Sigmoid colon (tissue), 6 donors: ENCODE measurements at regions not wholly inside any gene's neighbourhood (a gene's known extent, or its start where the extent isn't known, plus 50 kb on each side); places are given as distances from the start of the nearest gene placed in this dataset.

Experiments
- DNase-seq: peaks from one replicate; pipeline ENCODE4 v3.0.0-alpha.2; 2019
- H3K27ac ChIP-seq, 4 donors: fragments of 200-600 bp; sonication (generic); one replicate each; pipeline ENCODE4 v1.5.1; 2016 to 2019; ENCODE audit warnings: mild to moderate bottlenecking in 1 of 4
- H3K27me3 ChIP-seq, 3 donors: fragments of 200-600 bp; sonication (generic); one replicate each; pipeline ENCODE4 v1.5.1; 2019; ENCODE audit warnings: mild to moderate bottlenecking in 1 of 3
- H3K36me3 ChIP-seq, 4 donors: fragments of 200-600 bp; sonication (generic); one replicate each; pipeline ENCODE4 v1.5.1; 2016 to 2019
- H3K4me1 ChIP-seq, 4 donors: fragments of 200-600 bp; sonication (generic); one replicate each; pipeline ENCODE4 v1.5.1; 2017 to 2019
- H3K4me3 ChIP-seq, 4 donors: fragments of 200-600 bp; sonication (generic); one replicate each; pipeline ENCODE4 v1.5.1; 2017 to 2019; ENCODE audit warnings: mild to moderate bottlenecking in 2 of 4, moderate library complexity in 1 of 4
- H3K9me3 ChIP-seq, 4 donors: fragments of 200-600 bp in 3 of 4; sonication (generic) in 3 of 4; one replicate each; pipeline versions ENCODE4 v1.5.1 to v1.6.1; 2013 to 2019
- EP300 ChIP-seq, 4 donors: sonication (generic); formaldehyde crosslinking; IDR thresholded peaks; one replicate each; pipeline ENCODE4 v1.6.1; 2017; ENCODE audit warnings: antibody characterized with exemption in 4 of 4
- POLR2A ChIP-seq, 2 donors: fragments of 450-650 bp; IDR thresholded peaks; one replicate each; pipeline ENCODE4 v1.6.1; 2016; ENCODE audit warnings: antibody characterized with exemption in 2 of 2, mild to moderate bottlenecking in 2 of 2, moderate library complexity in 2 of 2
- POLR2AphosphoS5 ChIP-seq, 4 donors: sonication (generic); formaldehyde crosslinking; IDR thresholded peaks; one replicate each; pipeline ENCODE4 v1.6.1; 2017; ENCODE audit warnings: antibody characterized with exemption in 4 of 4
- WGBS, 2 donors: extraction: QIAGEN DNeasy Blood & Tissue Kit; methylation state at CpG; one replicate each; pipeline ENCODE4 v1.1.7; 2013; 5-methylcytosine and 5-hydroxymethylcytosine counted together
- intact Hi-C: fragments of 100-400 bp; cut with DNase I; formaldehyde crosslinking; loops from one replicate; pipeline ENCODE4 v1.15.1; 2023
- TF ChIP-seq, protein P1 (sequence below), 4 experiments: fragments of 450-650 bp in 3 of 4; fragments of 200-600 bp in 1 of 4; IDR thresholded peaks; one replicate each; pipeline ENCODE4 v1.5.1; 2016 to 2019; ENCODE audit warnings: antibody characterized with exemption in 4 of 4, mild to moderate bottlenecking in 3 of 4, moderate library complexity in 2 of 4
- donor health status: healthy with polysubstance abuse.
- donor health status: healthy.

GRCh38 chr19:31518216-31519020 lies 169.2 kb upstream of the TSHZ3 start:
- peaks cover 0 to 14% (median 0%) of the 10 kb centered on the region in 3 donors for H3K27me3 ChIP-seq
- H3K4me3 ChIP-seq: no peak overlapping the region
- H3K27ac ChIP-seq: no peak overlapping the region
- no peak for DNase-seq
- no peaks in the 10 kb centered on the region for H3K4me1 ChIP-seq
- TF ChIP-seq, protein P1, sequence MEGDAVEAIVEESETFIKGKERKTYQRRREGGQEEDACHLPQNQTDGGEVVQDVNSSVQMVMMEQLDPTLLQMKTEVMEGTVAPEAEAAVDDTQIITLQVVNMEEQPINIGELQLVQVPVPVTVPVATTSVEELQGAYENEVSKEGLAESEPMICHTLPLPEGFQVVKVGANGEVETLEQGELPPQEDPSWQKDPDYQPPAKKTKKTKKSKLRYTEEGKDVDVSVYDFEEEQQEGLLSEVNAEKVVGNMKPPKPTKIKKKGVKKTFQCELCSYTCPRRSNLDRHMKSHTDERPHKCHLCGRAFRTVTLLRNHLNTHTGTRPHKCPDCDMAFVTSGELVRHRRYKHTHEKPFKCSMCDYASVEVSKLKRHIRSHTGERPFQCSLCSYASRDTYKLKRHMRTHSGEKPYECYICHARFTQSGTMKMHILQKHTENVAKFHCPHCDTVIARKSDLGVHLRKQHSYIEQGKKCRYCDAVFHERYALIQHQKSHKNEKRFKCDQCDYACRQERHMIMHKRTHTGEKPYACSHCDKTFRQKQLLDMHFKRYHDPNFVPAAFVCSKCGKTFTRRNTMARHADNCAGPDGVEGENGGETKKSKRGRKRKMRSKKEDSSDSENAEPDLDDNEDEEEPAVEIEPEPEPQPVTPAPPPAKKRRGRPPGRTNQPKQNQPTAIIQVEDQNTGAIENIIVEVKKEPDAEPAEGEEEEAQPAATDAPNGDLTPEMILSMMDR (IDR thresholded peaks at IDR 0.05): no peak
- TF ChIP-seq POLR2AphosphoS5 (IDR thresholded peaks at IDR 0.05) (no peak), EP300 (IDR thresholded peaks at IDR 0.05) (no peak), POLR2A (IDR thresholded peaks at IDR 0.05) (no peak)
- WGBS, 2 donors: 46 to 62% methylated on average over 13 of the region's 13 CpGs
- peaks cover 0 to 4% (median 0%) of the 10 kb centered on the region in 4 donors for H3K9me3 ChIP-seq
- intact Hi-C loops: no loop called here
- no peaks in the 10 kb centered on the region for H3K36me3 ChIP-seq

DNA sequence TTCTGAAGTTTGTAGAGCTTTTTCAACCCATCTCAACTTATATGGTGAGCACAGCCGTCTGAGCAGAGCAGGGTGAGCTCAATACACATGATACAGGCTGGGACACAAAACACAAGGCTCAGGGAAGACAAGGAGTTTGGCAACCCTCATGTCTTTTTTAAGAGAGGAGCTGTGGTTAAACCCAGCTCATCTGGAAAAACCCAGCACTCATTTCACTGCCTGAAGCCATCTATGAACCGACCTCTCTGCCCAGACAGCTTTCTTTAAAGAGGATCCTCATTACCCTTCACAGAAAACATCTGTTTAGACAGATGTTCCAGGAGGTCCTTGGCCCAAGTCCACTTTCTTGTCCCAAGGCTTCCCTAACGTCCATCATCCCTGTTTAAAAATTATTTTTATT lies 170.0 kb upstream of the TSHZ3 start:
- TF ChIP-seq, protein P1 (IDR thresholded peaks at IDR 0.05): no peak
- TF ChIP-seq POLR2AphosphoS5 (IDR thresholded peaks at IDR 0.05): no peak
- TF ChIP-seq POLR2A (IDR thresholded peaks at IDR 0.05): no peak
- TF ChIP-seq EP300 (IDR thresholded peaks at IDR 0.05): no peak
- Histone ChIP-seq H3K4me3 (no peak overlapping the region), H3K4me1 (no peaks in the 10 kb centered on the region), H3K27ac (no peak overlapping the region), H3K9me3 (peaks cover 0 to 4% (median 0%) of the 10 kb centered on the region in 4 donors), H3K36me3 (no peaks in the 10 kb centered on the region), H3K27me3 (peaks cover 0 to 14% (median 0%) of the 10 kb centered on the region in 3 donors)
- WGBS, 2 donors: 37 to 57% methylated on average over 3 of the region's 3 CpGs
- intact Hi-C loops: no loop called here
- no peak for DNase-seq

- no peaks in the 10 kb centered on the region for H3K4me1 ChIP-seq
- intact Hi-C loops: no loop called here
Observed at GRCh38 chr19:31519908-31520307, 170.7 kb upstream of the TSHZ3 start.

GRCh38 chr19:31520633-31521032 lies 171.4 kb upstream of the TSHZ3 start:
- Histone ChIP-seq H3K4me1 (no peaks in the 10 kb centered on the region), H3K4me3 (no peak overlapping the region), H3K27ac (no peak overlapping the region), H3K36me3 (no peaks in the 10 kb centered on the region), H3K9me3 (peaks cover 0 to 6% (median 6%) of the 10 kb centered on the region in 4 donors), H3K27me3 (peaks cover 0 to 14% (median 0%) of the 10 kb centered on the region in 3 donors)
- intact Hi-C loops: no loop called here
- TF ChIP-seq POLR2AphosphoS5 (IDR thresholded peaks at IDR 0.05): no peak
- TF ChIP-seq, protein P1 (IDR thresholded peaks at IDR 0.05): no peak
- TF ChIP-seq EP300 (IDR thresholded peaks at IDR 0.05): no peak
- no peak for TF ChIP-seq POLR2A (IDR thresholded peaks at IDR 0.05)
- no peak for DNase-seq

More at GRCh38 chr19:31519908-31520307, 170.7 kb upstream of the TSHZ3 start:
- TF ChIP-seq POLR2A (IDR thresholded peaks at IDR 0.05): no peak
- no peak for TF ChIP-seq EP300 (IDR thresholded peaks at IDR 0.05)
- TF ChIP-seq, protein P1 (IDR thresholded peaks at IDR 0.05): no peak
- TF ChIP-seq POLR2AphosphoS5 (IDR thresholded peaks at IDR 0.05): no peak
- Histone ChIP-seq H3K36me3 (no peaks in the 10 kb centered on the region), H3K27me3 (peaks cover 0 to 14% (median 0%) of the 10 kb centered on the region in 3 donors), H3K4me3 (no peak overlapping the region), H3K9me3 (peaks cover 0 to 4% (median 0%) of the 10 kb centered on the region in 4 donors), H3K27ac (no peak overlapping the region)
- DNase-seq: no peak
- WGBS, 2 donors: 83 to 92% methylated on average over 1 of the region's 1 CpG
